GM21528 (cell line): ENCODE measurements at regions not wholly inside any gene's neighbourhood (a gene's known extent, or its start where the extent isn't known, plus 50 kb on each side); places are given as distances from the start of the nearest gene placed in this dataset.
"Not testable (repeated sequence)": the region's sequence is repeated elsewhere in the genome, so short reads cannot be mapped to it uniquely, and the experiment has no call there.

Experiments used
- ATAC-seq: cut with Tn5 transposase; IDR thresholded peaks from one replicate; pipeline ENCODE4 v1.9.1; 2021; ENCODE audit warnings: mild to moderate bottlenecking, moderate library complexity; ENCODE audit not compliant: unreplicated experiment, low FRiP score

DNA sequence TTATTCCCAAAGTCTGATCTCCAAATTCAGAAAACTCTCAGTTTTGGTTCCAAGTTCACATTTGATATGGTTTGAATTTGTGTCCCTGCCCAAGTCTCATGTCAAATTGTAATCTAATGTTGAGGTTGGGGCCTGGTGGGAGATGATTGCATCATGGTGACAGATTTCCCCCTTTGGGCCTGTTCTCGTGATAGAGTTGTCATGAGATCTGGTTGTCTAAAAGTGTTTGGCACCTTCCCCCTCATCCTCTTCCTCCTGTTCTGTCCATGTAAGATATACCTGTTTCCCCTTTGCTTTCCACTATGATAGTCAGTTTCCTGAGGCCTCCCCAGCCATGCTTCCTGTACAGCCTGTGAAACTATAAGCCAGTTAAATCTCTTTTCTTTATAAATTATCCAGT lies 138.6 kb downstream of the ARL4A start:
- ATAC-seq, result no peak

DNA sequence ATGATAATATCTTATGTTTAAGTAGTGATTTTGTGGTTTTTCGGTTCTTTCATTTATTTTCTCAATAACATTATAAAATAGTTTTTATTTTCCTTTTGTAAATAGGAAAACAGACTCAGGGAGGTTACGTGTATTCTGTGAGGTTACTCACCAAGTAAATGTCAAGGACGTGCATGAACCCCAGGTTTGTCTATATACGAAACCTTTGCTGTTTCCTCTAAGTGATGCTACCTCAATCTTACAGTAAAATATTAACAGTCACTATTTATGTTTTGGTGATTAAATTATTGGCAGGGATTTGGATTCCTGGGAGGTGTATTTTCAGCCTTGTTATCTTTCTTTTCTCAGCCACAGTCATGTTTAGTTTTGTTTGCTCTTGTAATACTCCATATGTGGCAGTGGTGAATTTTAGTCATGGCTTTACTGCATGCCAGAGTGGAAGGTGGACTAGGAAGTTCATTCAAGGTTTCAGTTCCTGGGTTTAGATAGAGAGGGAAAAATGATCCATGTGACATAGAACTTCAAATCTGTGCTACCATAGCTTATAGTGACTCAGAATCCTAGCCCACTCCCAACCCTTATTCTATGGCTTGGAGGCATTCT lies 139.9 kb downstream of the ARL4A start:
- ATAC-seq, result no peak

DNA sequence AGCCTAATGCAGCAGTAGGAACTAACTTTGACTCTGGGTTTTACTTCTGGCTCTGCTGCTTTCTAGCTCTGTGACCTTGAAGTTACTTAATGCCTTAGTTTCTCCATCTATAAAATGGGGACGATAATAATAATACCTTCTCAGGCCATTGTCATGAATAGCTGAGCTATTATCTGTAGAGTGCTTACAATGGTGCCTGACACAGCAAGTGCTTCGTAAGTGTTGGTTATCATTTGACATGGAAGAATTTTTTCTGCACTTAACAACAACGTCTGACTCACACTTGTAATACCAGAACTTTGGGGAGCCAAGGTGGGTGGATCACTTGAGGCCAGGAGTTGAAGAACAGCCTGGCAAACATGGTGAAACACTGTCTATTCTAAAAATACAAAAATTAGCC lies 140.5 kb downstream of the ARL4A start:
- ATAC-seq, result no peak

DNA sequence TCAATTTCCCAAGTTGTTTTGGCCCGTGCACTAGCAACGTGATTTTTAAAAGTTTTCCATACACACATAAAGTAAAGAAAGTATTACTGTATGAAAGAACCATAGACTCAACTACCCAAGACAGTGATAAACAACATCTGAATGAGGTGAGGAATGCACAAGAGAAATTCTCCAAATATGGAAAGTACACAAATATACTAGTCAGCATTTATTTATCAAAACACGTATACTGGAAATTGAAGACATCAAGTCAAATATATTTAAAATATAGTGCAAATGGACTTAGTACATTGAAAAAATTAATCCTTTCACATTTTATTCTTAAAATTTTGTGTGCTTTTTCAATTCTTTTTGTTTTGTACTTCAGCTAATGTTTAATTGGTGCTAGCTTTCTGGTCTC lies 143.6 kb downstream of the ARL4A start:
- ATAC-seq, result no peak

DNA sequence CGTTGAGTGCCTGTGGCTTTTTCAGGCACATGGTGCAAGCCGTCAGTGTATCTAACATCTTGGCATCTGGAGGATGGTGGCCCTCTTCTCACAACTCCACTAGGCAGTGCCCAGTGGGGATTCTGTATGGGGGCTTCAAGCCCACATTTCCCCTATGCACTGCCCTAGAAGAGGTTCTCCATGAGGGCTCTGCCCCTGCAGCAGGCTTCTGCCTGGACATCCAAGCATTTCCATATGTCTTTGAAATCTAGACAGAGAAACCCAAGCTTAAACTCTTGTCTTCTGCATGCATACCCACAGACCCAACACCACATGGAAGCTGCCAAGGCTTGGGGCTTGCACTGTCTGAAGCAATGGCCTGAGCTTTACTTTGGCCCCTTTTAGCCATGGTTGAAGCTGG lies 146.4 kb downstream of the ARL4A start:
- ATAC-seq, result no peak

DNA sequence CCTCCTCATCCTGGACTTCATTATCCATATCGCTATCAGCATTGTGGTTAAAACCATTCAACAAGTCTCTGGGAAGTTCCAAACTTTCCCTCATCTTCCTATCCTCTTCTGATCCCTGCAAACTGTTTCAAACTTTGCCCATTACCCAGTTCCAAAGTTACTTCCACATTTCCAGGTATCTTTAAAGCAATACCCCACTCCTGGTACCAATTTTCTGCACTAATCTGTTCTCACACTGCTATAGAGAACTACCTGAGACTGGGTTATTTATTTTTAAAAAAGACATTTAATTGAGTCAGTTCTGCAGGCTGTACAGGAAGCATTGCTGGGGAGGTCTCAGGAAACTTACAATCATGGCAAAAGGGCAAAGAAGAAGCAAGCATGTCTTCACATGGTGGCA lies 147.3 kb downstream of the ARL4A start:
- no peak for ATAC-seq

DNA sequence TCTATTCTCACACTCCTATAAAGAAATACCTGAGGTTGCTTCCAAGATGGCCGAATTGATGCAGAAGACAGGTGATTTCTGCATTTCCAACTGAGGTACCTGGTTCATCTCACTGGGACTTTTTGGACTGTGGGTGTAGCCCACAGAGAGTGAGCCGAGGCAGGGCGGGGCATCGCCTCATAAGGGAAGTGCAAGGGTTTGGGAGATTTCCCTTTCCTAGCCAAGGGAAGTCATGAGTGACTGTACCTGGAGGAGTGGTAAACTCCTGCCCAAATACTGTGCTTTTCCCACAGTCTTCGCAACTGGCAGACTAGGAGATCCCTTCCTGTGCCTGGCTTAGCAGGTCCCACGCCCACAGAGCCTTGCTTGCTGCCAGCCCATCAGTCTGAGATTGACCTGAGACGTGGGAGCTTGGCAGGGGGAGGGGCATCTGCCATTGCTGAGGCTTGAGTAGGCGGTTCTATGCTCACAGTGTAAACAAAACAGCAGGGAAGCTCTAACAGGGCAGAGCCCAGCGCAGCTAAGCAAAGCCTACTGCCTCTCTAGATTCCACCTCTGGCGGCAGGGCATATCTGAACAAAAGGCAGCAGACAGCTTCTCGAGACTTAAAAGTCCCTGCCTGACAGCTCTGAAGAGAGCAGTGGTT lies 152.2 kb downstream of the ARL4A start:
- no peak for ATAC-seq

DNA sequence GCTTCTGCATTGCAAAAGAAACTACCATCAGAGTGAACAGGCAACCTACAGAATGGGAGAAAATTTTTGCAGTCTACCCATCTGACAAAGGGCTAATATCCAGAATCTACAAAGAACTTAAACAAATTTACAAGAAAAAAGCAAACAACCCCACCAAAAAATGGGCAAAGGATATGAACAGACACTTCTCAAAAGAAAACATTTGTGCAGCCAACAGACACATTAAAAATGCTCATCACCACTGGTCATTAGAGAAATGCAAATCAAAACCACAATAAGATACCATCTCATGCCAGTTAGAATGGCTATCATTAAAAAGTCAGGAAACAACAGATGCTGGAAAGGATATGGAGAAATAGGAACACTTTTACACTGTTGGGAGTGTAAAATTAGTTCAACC lies 157.3 kb downstream of the ARL4A start:
- not testable (repeated sequence) for ATAC-seq

DNA sequence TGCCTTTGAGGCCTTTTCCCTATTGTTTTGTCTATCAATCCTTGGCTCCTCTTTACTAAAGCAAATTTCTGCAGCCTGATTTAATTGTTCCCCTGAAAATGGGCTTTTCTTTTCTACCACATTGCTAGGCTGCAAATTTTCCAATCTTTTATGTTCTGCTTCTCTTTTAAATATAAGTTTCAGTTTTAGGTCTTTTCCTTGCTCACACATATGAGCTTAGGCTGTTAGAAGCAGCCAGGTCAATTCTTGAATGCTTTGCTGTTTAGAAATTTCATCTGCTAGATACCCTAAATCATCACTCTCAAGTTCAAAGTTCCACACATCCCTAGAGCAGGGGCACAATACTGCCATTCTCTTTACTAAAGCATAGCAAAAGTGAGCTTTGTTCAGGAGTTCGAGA lies 159.6 kb downstream of the ARL4A start:
- no peak for ATAC-seq

DNA sequence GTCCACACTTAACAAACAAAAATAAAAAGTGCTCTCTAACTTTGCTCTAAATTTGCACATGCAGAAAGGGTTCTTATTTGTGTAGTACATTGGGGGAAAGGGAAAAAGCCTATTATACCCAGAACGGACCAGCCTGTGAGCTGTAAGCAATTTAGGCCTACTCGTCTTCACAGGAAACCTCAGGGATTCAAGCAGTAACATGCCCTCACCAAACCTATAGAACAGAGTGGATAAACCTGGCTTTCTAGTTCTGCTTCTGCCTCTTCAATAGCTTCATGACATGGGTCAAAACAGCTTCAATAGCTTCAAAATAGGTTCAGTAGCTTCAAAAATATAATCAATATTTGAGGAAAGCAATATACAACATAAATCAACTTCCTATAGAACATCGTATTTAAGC lies 163.7 kb downstream of the ARL4A start:
- ATAC-seq, result no peak

DNA sequence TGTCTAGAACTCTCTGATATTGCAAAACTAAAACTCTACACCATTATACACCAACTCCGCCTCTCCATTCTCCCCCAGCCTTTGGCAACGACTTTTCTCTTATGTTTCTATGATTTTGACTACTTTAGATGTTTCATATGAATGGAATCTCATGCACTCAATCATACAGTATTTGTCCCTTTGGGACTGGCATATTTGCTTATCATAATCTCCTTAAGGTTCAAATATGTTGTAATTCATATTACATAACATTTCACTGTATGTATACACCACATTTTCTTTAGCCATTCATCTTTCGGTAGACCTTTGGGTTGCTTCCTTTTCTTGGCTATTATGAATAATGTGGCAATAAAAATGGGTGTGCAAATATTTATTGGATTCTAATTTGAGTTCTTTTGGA lies 164.4 kb downstream of the ARL4A start:
- no peak for ATAC-seq

DNA sequence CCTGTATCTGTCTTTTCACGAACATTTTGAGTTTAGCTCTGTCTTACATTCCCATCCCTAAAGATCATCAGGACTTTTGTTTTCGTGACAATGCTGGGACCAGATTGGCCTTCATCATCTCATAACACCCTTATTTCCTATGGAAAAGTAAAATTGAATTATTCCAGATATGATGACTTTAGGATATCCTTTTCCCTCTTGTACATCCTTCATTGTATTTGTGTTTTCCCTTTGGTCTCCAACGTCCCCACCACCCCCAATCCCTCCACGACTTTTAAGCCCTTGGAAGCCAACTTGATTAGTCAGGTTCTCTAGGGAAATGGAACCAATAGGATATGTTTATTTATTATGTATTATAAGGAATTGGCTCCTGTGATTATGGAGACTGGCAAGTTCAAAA lies 167.6 kb downstream of the ARL4A start:
- ATAC-seq, result no peak

DNA sequence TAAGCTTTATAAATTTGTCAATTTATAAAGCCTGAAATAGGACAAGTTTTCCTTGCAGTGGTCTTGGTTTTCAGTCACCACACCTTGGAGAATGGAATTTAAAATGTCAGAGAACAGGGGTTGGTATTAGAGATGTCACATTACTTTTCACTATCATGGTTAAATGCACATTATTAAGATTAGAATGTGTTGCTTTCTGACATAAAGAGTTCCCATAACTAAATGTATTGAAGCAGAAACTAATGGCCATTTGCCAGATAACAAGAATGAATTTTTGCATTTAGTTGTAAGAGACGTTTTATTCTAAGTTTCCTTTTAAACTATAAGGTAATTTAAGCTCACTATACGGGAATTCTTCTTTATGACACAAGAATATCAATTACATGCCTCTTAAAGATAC lies 172.3 kb downstream of the ARL4A start:
- ATAC-seq, result no peak

DNA sequence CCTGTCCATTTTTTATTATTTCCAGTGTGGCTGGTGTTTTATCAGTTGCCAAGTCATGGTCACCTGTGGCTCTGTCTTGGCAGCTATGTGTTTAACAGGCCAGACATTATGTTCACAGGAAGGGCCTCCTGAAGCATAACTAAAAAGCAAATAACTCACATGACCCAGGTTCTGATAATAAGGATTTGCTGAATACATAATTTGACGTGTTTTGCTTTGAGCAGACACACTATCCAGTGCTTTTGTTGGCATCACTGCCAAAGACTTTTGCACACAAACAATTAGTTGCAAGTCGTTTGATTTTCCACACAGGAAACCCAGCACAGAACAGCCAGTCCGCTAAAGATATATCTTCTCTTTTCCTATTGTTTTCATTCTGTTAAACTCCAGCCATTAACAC lies 173.6 kb downstream of the ARL4A start:
- no peak for ATAC-seq

DNA sequence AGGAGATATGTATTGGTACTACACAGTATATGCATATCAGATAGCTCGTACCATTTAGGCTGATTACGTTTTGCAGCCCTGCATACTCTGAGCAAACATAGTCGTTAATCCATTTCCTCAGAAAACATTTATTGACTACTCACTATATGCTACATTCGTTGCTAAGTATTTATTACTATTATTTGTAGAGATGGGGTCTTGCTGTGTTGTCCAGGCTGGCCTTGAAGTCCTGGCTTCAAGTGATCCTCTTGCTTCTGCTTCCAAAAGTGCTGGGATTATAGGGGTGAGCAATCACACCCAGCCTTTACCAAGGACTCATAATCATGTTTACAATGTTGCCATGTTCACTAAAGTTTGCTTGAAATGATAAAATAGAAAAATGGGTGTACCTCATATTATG lies 174.7 kb downstream of the ARL4A start:
- no peak for ATAC-seq

DNA sequence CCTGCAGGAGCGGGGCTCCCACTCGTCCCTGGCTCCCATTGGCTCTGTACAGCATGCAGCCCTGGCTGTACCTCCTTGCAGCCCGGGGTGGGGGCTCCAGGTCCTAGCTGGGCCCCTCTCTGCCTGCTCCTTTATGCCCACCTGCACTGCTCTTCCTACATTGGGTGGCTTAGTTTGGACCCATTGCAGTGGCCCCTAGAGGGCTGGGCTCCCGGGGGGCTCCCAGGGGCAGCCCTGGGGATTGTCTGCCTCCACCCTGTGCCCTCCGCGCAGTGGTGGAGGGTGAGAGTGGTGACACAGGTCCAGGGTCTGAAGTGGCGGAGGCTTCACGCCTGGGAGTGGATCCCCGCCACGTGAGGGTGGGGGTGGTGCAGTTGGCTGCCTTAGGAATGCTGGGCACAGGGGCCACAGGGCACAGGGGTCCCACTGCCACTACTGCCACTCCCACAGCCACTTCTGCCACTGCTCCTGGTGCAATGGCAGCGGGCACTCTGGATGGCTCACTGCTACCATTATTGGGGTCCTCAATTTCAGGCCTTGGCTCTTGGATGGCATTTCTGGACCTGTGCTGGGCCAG lies 177.1 kb downstream of the ARL4A start:
- ATAC-seq, result no peak

DNA sequence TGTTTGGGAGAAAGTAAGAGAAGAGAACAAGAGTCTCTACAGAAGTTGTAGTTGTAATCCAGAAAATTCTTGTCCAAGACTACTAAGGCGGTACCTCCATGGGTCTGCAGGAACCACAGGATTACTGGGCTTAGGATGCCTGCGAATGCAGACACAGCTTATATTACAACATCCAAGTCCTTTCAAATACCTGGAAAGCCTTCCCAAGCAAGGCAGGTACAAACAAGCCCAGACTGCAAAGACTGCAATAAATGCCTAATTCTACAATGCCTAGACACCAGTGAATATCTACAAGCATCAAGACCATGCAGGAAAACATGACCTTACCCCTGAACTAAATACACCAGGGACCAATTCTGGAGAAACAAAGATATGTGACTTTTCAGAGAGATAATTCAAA lies 178.2 kb downstream of the ARL4A start:
- no peak for ATAC-seq

DNA sequence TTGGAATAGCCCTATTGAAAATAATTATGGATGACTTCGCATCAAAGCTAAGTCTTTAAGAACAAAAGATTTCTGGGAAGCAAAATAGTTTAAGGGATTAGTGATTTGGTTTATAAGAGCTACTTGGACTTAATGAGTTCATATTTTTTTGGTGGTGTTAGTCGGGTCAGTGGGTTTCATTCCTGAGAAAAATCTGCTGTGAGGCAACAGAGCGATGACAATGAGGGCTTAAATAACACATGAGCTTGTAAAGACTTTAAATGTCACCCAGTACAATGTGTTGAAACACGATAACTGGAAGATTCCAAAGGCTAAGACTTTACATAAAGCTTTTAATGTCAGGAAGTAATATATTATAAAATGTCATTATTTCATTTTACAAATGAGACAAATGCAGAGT lies 178.8 kb downstream of the ARL4A start:
- ATAC-seq, result no peak

DNA sequence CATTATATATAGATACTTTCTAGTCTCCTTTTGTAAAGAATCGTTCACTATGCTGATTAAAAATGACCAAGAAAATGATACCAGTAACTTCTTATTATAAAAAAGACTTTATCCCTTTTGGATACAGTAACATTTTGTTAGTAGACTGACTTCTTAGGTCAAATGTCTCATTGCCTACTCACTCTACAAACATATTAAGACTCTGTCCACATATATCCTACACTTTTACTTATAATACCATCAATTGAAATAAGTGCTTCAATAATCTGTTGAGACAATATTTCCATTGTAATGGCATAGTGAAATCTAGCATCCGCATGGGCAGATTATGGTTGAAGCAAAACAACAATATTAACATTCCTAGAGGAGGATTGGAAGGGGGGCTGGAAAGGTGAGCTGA lies 180.6 kb downstream of the ARL4A start:
- no peak for ATAC-seq

DNA sequence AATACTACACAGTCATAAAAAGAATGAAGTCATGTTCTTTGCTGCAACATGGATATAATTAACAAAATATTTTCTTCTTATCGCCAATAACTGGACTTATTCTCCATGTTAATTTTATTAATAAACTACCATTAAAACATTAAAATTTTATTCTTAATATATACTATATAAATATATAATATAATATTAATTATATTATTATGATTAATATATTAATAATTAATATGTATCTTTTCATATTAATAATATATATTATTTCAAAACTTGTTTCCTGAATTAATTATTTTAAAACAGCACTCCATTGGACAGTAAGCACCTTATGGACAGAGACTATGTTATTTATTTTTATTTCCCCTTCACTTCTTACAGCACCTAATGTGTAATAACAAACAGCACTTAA lies 182.8 kb downstream of the ARL4A start:
- no peak for ATAC-seq

DNA sequence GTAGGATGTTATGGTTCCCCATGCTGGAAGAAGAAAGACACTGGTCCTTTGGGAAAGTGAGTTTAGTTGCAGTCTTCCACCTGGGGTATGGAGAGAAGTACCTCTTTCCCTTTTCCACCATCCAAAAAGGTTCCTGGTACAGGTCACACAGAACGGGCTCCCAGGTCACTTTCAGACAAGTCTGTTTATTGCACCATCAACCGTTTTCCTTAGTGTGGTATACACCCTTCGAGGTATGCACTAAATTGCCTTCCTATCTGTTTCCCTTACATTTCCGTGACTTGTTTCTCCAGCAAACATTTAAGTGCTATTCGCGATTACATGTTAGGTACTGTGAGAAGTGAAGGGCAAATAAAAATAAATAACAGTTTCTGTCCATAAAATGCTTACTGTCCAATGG lies 185.1 kb downstream of the ARL4A start:
- ATAC-seq, result no peak

DNA sequence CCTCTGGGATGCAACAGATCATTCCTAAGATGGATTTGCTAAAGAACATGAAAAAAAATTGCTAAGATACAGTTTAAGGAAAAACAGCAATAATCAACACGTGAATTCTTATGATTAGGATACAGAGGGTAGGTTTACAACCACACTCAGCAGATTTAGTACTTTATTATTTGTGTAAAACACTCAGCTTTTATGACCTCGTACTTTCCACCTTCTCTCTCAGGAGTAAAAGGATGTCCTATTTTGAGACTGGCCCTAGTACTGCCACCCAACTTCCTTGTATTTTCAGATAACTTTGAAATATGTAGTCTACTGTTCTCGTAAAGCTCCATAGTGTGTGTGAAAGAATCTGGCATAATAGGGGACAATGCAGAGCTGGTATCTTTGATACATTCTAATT lies 186.1 kb downstream of the ARL4A start:
- ATAC-seq, result no peak
